ENCODE measurements at regions not wholly inside any gene's neighbourhood (a gene's known extent, or its start where the extent isn't known, plus 50 kb on each side); places are given as distances from the start of the nearest gene placed in this dataset.

GRCh38 chr14:53409969-53410368 is 256.8 kb upstream of the DDHD1 start:
- no peaks in the 10 kb centered on the region for H3K9me3 ChIP-seq
- TF ChIP-seq CTCF (IDR thresholded peaks at IDR 0.05) (no peak), POLR2A (IDR thresholded peaks at IDR 0.05) (no peak)
- no peak for DNase-seq
- H3K27me3 ChIP-seq, result no peaks in the 10 kb centered on the region
- H3K4me3 ChIP-seq (replicated peaks in 1 of 3), result no peak overlapping the region
- intact Hi-C loops (cut with DNase I), result no loop called here
- H3K27ac ChIP-seq, result no peak overlapping the region
- peaks cover 17 to 19% of the 10 kb centered on the region in 2 donors for H3K4me1 ChIP-seq
- WGBS, 2 donors, result 80 to 93% methylated on average over 4 of the region's 4 CpGs
- no peaks in the 10 kb centered on the region for H3K36me3 ChIP-seq

- Histone ChIP-seq H3K36me3 (no peaks in the 10 kb centered on the region), H3K27me3 (no peaks in the 10 kb centered on the region), H3K4me1 (peaks cover 17 to 19% of the 10 kb centered on the region in 2 donors), H3K9me3 (no peaks in the 10 kb centered on the region), H3K27ac (no peak overlapping the region), H3K4me3 (replicated peaks in 1 of 3) (no peak overlapping the region)
- TF ChIP-seq POLR2A (IDR thresholded peaks at IDR 0.05) (no peak), CTCF (IDR thresholded peaks at IDR 0.05) (no peak)
- WGBS, 2 donors, result 92 to 95% methylated on average over 2 of the region's 2 CpGs
- no peak for DNase-seq
- intact Hi-C loops (cut with DNase I), result no loop called here
These were observed 256.2 kb upstream of the DDHD1 start for GRCh38 chr14:53409289-53409688.

GRCh38 chr14:53408175-53408879 is 255.2 kb upstream of the DDHD1 start:
- WGBS, 2 donors, result 64 to 74% methylated on average over 2 of the region's 2 CpGs
- Histone ChIP-seq H3K27me3 (no peaks in the 10 kb centered on the region), H3K9me3 (no peaks in the 10 kb centered on the region), H3K4me1 (peaks cover 17 to 19% of the 10 kb centered on the region in 2 donors), H3K27ac (no peak overlapping the region), H3K36me3 (no peaks in the 10 kb centered on the region), H3K4me3 (replicated peaks in 1 of 3) (no peak overlapping the region)
- TF ChIP-seq POLR2A (IDR thresholded peaks at IDR 0.05) (no peak), CTCF (IDR thresholded peaks at IDR 0.05) (no peak)
- DNase-seq, result peak in 1 of 2 donors; percentile 3
- intact Hi-C loops (cut with DNase I), result no loop called here

- H3K27ac ChIP-seq, result no peak overlapping the region
- intact Hi-C loops (cut with DNase I), result no loop called here
- no peak for DNase-seq
- peaks cover 17 to 19% of the 10 kb centered on the region in 2 donors for H3K4me1 ChIP-seq
- no peak overlapping the region for H3K4me3 ChIP-seq (replicated peaks in 1 of 3)
- no peak for TF ChIP-seq POLR2A (IDR thresholded peaks at IDR 0.05)
- no peaks in the 10 kb centered on the region for H3K9me3 ChIP-seq
- H3K27me3 ChIP-seq, result no peaks in the 10 kb centered on the region
- WGBS, 2 donors, result 80 to 83% methylated on average over 1 of the region's 1 CpG
- H3K36me3 ChIP-seq, result no peaks in the 10 kb centered on the region
These were observed 253.4 kb upstream of the DDHD1 start for GRCh38 chr14:53406519-53406918.

- intact Hi-C loops (cut with DNase I), result no loop called here
- no peak for TF ChIP-seq CTCF (IDR thresholded peaks at IDR 0.05)
- no peak for TF ChIP-seq POLR2A (IDR thresholded peaks at IDR 0.05)
- no peak overlapping the region for H3K4me3 ChIP-seq (replicated peaks in 1 of 3)
- no peak for DNase-seq
- H3K9me3 ChIP-seq, result no peaks in the 10 kb centered on the region
- H3K4me1 ChIP-seq, result peaks cover under 1% of the 10 kb centered on the region in 2 donors
- H3K27me3 ChIP-seq, result no peaks in the 10 kb centered on the region
- no peak overlapping the region for H3K27ac ChIP-seq
- WGBS, 2 donors, result 62 to 89% methylated on average over 3 of the region's 3 CpGs
- no peaks in the 10 kb centered on the region for H3K36me3 ChIP-seq
These were observed 248.5 kb upstream of the DDHD1 start for GRCh38 chr14:53401646-53402045.

Measured in thyroid gland (tissue), 4 donors.